Mammary epithelial cell (primary cell): ENCODE measurements at regions not wholly inside any gene's neighbourhood (a gene's known extent, or its start where the extent isn't known, plus 50 kb on each side); places are given as distances from the start of the nearest gene placed in this dataset.
"Not testable (repeated sequence)": the region's sequence is repeated elsewhere in the genome, so short reads cannot be mapped to it uniquely, and the experiment has no call there.

Source experiments
- CTCF ChIP-seq, 2 donors: IDR thresholded peaks in 1 of 2; conservative IDR thresholded peaks in 1 of 2; 2 replicates each; pipeline ENCODE4 v1.5.1; 2011 to 2012; ENCODE audit warnings: inconsistent platforms in 2 of 2, low read length in 2 of 2, mild to moderate bottlenecking in 2 of 2, control low read depth in 1 of 2, low read depth in 1 of 2; ENCODE audit not compliant: insufficient read depth in 1 of 2; ENCODE audit errors: extremely low read depth in 1 of 2
- EZH2 ChIP-seq: IDR thresholded peaks from 2 replicates; pipeline ENCODE4 v1.6.1; 2012; ENCODE audit warnings: low read length, inconsistent platforms, borderline replicate concordance

GRCh38 chr16:5239472-5240277, 142.1 kb upstream of the EEF2KMT start:
- peak; percentile 12 to 41 for TF ChIP-seq CTCF (conservative IDR thresholded peaks at IDR 0.05 in 1 of 2, IDR thresholded peaks at IDR 0.05 in 1 of 2; ENCODE audit: extremely low read depth in 1 of 2, insufficient read depth in 1 of 2, low read depth in 1 of 2, low read length in 2 of 2)
- TF ChIP-seq EZH2 = not testable (repeated sequence)
